DOHH2 (cell line): ENCODE measurements at regions not wholly inside any gene's neighbourhood (a gene's known extent, or its start where the extent isn't known, plus 50 kb on each side); places are given as distances from the start of the nearest gene placed in this dataset.

Experiments used
- H3F3A ChIP-seq: fragments of 200-600 bp; sonication (generic), shearing (Covaris generic); 2 replicates; pipeline ENCODE4 v1.6.0; 2016; ENCODE audit warnings: antibody characterized with exemption, mild to moderate bottlenecking; ENCODE audit not compliant: control insufficient read depth, insufficient read depth
- H3K27ac ChIP-seq: fragments of 200-600 bp; sonication (generic); 2 replicates; pipeline ENCODE4 v1.5.1; 2014; ENCODE audit warnings: low read depth, mild to moderate bottlenecking, low read length, moderate library complexity
- H3K27me3 ChIP-seq: fragments of 200-600 bp; sonication (generic); 2 replicates; pipeline ENCODE4 v1.6.1; 2014; ENCODE audit warnings: mild to moderate bottlenecking, low read length, mixed read lengths; ENCODE audit not compliant: control insufficient read depth
- H3K36me3 ChIP-seq: fragments of 200-600 bp; sonication (generic); 2 replicates; pipeline ENCODE4 v1.6.1; 2014; ENCODE audit warnings: mild to moderate bottlenecking, low read length, moderate library complexity, mixed read lengths; ENCODE audit not compliant: control insufficient read depth
- H3K4me1 ChIP-seq: fragments of 200-600 bp; sonication (generic); 2 replicates; pipeline ENCODE4 v1.6.1; 2014; ENCODE audit warnings: mild to moderate bottlenecking, low read length, mixed read lengths; ENCODE audit not compliant: control insufficient read depth
- H3K4me2 ChIP-seq: fragments of 200-600 bp; sonication (generic); 2 replicates; pipeline ENCODE4 v1.6.0; 2014; ENCODE audit warnings: mild to moderate bottlenecking, low read length, moderate library complexity
- H3K4me3 ChIP-seq: fragments of 200-600 bp; sonication (generic); 2 replicates; pipeline ENCODE4 v1.5.1; 2014; ENCODE audit warnings: mild to moderate bottlenecking, low read length, mixed read lengths
- H3K79me2 ChIP-seq: fragments of 200-600 bp; sonication (generic); 2 replicates; pipeline ENCODE4 v1.6.1; 2014; ENCODE audit warnings: mild to moderate bottlenecking, low read length, mixed read lengths; ENCODE audit not compliant: control insufficient read depth
- H3K9me2 ChIP-seq: fragments of 200-600 bp; sonication (generic); replicated peaks from 2 replicates; pipeline ENCODE4 v1.6.1; 2014; ENCODE audit warnings: mild to moderate bottlenecking, low read length, mixed read lengths; ENCODE audit not compliant: control insufficient read depth
- H3K9me3 ChIP-seq: fragments of 200-600 bp; sonication (generic); 2 replicates; pipeline ENCODE4 v1.6.1; 2014; ENCODE audit warnings: antibody characterized with exemption, low read length, mixed read lengths; ENCODE audit not compliant: control insufficient read depth, insufficient read depth
- H4K20me1 ChIP-seq: fragments of 200-600 bp; sonication (generic); 2 replicates; pipeline ENCODE4 v1.6.0; 2014; ENCODE audit warnings: low read depth, mild to moderate bottlenecking, antibody characterized with exemption, low read length, moderate library complexity; ENCODE audit not compliant: control insufficient read depth, insufficient read depth
- CTCF ChIP-seq: fragments of 200-600 bp; sonication (generic); IDR thresholded peaks from one replicate; pipeline ENCODE4 v1.5.1; 2014; ENCODE audit warnings: antibody characterized with exemption, mild to moderate bottlenecking, low read depth, low read length; ENCODE audit not compliant: poor library complexity, severe bottlenecking
- EZH2phosphoT487 ChIP-seq: fragments of 200-600 bp; sonication (generic); IDR thresholded peaks from 2 replicates; pipeline ENCODE4 v1.6.1; 2017; ENCODE audit warnings: borderline replicate concordance, mild to moderate bottlenecking, antibody characterized with exemption, low read length, moderate library complexity, mixed read lengths

DNA sequence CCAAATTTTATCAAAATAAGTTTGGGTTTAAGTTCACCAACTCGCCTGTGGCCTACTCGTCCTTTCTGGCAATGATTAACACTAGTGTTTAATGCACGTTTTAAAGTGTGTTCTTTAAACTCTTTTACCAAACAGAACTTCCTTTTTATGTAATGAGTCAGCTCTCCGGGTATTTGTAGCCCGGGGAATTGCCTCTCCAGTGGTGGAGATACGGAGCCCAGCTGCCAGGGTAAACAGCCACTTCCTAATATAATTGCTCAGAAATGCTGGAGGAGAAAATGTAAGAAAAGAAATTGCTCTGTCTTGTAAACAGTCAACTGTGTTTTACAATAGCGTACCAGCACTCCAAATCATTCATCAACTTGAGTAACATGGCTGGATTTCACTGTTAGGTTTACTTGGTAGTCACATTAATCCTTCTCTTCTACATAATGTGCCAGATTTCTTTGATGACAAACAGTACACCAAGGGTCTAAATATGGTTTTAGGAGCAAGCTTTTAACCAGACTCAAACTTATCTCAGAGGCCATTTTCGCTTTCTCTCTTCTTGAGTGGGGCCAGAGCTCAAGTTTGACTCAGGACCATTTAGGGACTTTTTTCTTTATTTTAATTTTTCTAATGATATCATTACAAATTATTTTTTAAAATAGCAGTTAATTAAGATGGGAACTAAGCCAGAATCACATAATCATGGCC lies 101.2 kb upstream of the SLC38A2 start:
- H3K9me2 ChIP-seq: no peaks in the 10 kb centered on the region
- H3K4me1 ChIP-seq: no peaks in the 10 kb centered on the region
- H3K9me3 ChIP-seq: no peaks in the 10 kb centered on the region
- H3K79me2 ChIP-seq: no peaks in the 10 kb centered on the region
- no peak overlapping the region for H3K27ac ChIP-seq
- H3K4me3 ChIP-seq: no peak overlapping the region
- no peaks in the 10 kb centered on the region for H4K20me1 ChIP-seq
- TF ChIP-seq CTCF (no peak), EZH2phosphoT487 (no peak)
- H3K36me3 ChIP-seq: no peaks in the 10 kb centered on the region
- H3F3A ChIP-seq: no peaks in the 10 kb centered on the region
- H3K27me3 ChIP-seq: no peaks in the 10 kb centered on the region
- H3K4me2 ChIP-seq: no peak overlapping the region

DNA sequence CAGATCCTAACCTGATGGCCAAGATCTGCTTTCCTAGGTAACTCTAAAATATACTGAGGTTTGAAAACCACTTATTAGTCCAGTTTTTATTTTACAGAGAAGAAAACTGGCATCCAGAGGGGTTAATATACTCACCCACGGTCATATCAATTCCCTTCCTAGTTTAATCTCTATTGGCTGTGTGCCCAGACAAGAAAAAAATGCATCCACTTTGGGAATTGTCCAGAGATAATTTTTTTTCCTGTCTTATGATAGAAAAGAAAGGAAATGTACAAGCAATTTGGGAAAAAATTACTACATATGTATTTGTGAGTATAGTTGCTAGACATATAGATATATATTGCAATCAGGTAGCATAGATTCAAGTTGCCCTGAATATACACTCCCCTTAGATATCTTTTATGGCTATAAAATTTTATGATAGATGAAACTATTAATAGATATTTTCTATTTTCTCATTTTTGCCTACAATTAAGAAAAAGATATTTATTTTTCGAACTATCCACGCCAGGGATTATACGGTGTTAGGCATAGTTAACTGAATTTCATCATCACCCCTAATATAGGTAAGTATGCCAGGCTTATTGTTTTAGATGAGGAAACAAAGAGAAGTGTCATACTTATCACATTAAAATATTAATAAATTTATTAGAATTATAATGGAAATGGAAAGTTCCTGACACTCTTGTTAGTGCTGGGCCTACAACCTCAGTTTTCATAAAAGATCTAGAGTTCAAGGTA lies 100.5 kb upstream of the SLC38A2 start:
- H3K79me2 ChIP-seq: no peaks in the 10 kb centered on the region
- H3K9me3 ChIP-seq: no peaks in the 10 kb centered on the region
- no peak overlapping the region for H3K27ac ChIP-seq
- TF ChIP-seq CTCF (no peak), EZH2phosphoT487 (no peak)
- H4K20me1 ChIP-seq: no peaks in the 10 kb centered on the region
- no peaks in the 10 kb centered on the region for H3K9me2 ChIP-seq
- H3K4me3 ChIP-seq: no peak overlapping the region
- no peaks in the 10 kb centered on the region for H3F3A ChIP-seq
- no peaks in the 10 kb centered on the region for H3K27me3 ChIP-seq
- no peak overlapping the region for H3K4me2 ChIP-seq
- no peaks in the 10 kb centered on the region for H3K4me1 ChIP-seq
- no peaks in the 10 kb centered on the region for H3K36me3 ChIP-seq

DNA sequence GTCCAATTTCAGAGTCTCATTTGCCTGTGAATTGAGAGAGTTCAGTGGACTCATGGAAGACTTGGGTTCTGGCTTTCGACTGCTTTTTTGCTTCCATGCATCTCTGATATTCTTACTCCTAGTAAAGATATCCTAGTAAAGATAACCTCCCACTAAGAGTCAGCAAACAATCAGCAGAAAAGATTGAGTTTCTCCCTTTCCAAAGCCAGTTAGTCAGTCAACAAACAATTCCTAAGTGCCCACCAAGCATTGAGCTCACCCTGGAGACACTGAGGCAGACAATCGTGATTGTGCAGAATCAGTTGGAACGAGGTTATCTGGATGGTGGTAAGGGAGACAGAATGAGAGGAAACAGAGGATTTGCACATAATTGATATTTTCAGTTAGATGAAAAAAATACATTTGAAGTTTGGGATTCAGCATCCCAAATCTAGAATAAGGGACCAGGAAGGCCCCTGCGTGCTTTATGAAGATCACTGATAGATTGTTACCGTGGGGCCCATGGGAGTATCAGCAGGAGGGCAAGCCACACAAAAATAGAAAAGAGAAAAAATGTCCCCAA lies 99.7 kb upstream of the SLC38A2 start:
- no peaks in the 10 kb centered on the region for H3K4me1 ChIP-seq
- no peaks in the 10 kb centered on the region for H3K79me2 ChIP-seq
- H3F3A ChIP-seq: no peaks in the 10 kb centered on the region
- H3K27me3 ChIP-seq: no peaks in the 10 kb centered on the region
- no peak for TF ChIP-seq CTCF
- TF ChIP-seq EZH2phosphoT487: no peak
- no peaks in the 10 kb centered on the region for H4K20me1 ChIP-seq
- H3K27ac ChIP-seq: no peak overlapping the region
- no peak overlapping the region for H3K4me2 ChIP-seq
- no peaks in the 10 kb centered on the region for H3K36me3 ChIP-seq
- no peak overlapping the region for H3K4me3 ChIP-seq
- no peaks in the 10 kb centered on the region for H3K9me2 ChIP-seq
- H3K9me3 ChIP-seq: no peaks in the 10 kb centered on the region
